Fibroblast of lung (primary cell): ENCODE measurements at regions not wholly inside any gene's neighbourhood (a gene's known extent, or its start where the extent isn't known, plus 50 kb on each side); places are given as distances from the start of the nearest gene placed in this dataset.

Experiments used
- DNase-seq, 2 donors: peaks; one replicate each; pipeline versions ENCODE4 v3.0.0 to v3.0.0-alpha.2; 2010; ENCODE audit warnings: low read depth in 2 of 2
- H2AFZ ChIP-seq: 2 replicates; pipeline ENCODE4 v1.5.1; 2012; ENCODE audit warnings: low read length, control low read depth, inconsistent platforms
- H3K27ac ChIP-seq: 2 replicates; pipeline ENCODE4 v1.5.1; 2011; ENCODE audit warnings: low read length, control low read depth; ENCODE audit not compliant: insufficient read depth
- H3K27me3 ChIP-seq: 2 replicates; pipeline ENCODE4 v1.5.1; 2011; ENCODE audit warnings: mild to moderate bottlenecking, low read length; ENCODE audit not compliant: control insufficient read depth, insufficient read depth
- H3K36me3 ChIP-seq: 2 replicates; pipeline ENCODE4 v1.5.1; 2011; ENCODE audit warnings: low read length; ENCODE audit not compliant: control insufficient read depth, insufficient read depth
- H3K4me1 ChIP-seq: 2 replicates; pipeline ENCODE4 v1.5.1; 2011; ENCODE audit warnings: low read length; ENCODE audit not compliant: control insufficient read depth, insufficient read depth; ENCODE audit errors: extremely low read depth
- H3K4me2 ChIP-seq: 2 replicates; pipeline ENCODE4 v1.5.1; 2011; ENCODE audit warnings: low read length, control low read depth; ENCODE audit not compliant: insufficient read depth; ENCODE audit errors: extremely low read depth
- H3K4me3 ChIP-seq, 4 experiments: fragments of 200-600 bp in 1 of 4; sonication (generic) in 1 of 4; replicated peaks in 1 of 4; 2 replicates each; pipeline ENCODE4 v1.5.1; 2011 to 2016; ENCODE audit warnings: low read length in 4 of 4, low read depth in 3 of 4, mild to moderate bottlenecking in 3 of 4, control low read depth in 2 of 4, inconsistent platforms in 1 of 4, mixed read lengths in 1 of 4; ENCODE audit not compliant: insufficient read depth in 1 of 4; ENCODE audit errors: control extremely low read depth in 1 of 4
- H3K79me2 ChIP-seq: 2 replicates; pipeline ENCODE4 v1.5.1; 2012; ENCODE audit warnings: mild to moderate bottlenecking, low read length, inconsistent platforms; ENCODE audit not compliant: control insufficient read depth, insufficient read depth
- H3K9ac ChIP-seq: 2 replicates; pipeline ENCODE4 v1.5.1; 2011; ENCODE audit warnings: mild to moderate bottlenecking, low read length, control low read depth; ENCODE audit not compliant: insufficient read depth
- H3K9me3 ChIP-seq: 2 replicates; pipeline ENCODE4 v1.5.1; 2012; ENCODE audit warnings: low read depth, low read length; ENCODE audit not compliant: control insufficient read depth, insufficient read depth
- H4K20me1 ChIP-seq: 2 replicates; pipeline ENCODE4 v1.5.1; 2011; ENCODE audit warnings: low read length; ENCODE audit not compliant: control insufficient read depth, insufficient read depth; ENCODE audit errors: extremely low read depth
- EZH2 ChIP-seq: IDR thresholded peaks from 2 replicates; pipeline ENCODE4 v1.5.1; 2012; ENCODE audit warnings: low read length, control low read depth, mild to moderate bottlenecking; ENCODE audit errors: missing control alignments
- TF ChIP-seq, protein P1 (sequence below), 2 donors: IDR thresholded peaks in 1 of 2; conservative IDR thresholded peaks in 1 of 2; 1 replicate in 1 of 2; 2 replicates in 1 of 2; pipeline ENCODE4 v1.5.1; 2011 to 2012; ENCODE audit warnings: low read length in 2 of 2, control low read depth in 1 of 2, inconsistent platforms in 1 of 2, low read depth in 1 of 2, mild to moderate bottlenecking in 1 of 2

DNA sequence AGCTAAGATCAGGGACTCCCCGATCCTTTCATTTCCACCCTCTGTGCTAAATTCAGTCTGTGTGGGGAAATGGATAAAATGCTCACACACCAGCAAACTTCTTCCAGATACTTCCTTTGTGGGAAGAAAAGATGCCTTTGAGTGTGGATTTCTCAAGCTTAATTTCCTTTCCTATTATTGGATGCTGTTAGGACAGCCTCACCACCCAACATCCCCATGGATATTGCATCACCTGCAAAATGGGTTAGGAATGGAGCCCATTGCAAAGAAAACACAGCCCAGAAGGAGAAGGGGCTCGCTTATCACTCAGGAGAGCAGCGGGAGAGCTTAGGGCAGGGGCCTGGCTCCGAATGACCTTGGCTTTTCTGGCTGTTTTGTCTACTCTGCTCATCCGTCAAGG is 272.2 kb downstream of the CDC5L start:
- H3K36me3 ChIP-seq = no peaks in the 10 kb centered on the region
- no peaks in the 10 kb centered on the region for H3K79me2 ChIP-seq
- H3K9ac ChIP-seq = no peak overlapping the region
- DNase-seq = no peak
- H3K4me1 ChIP-seq = no peaks in the 10 kb centered on the region
- no peak for TF ChIP-seq EZH2
- TF ChIP-seq, protein P1, sequence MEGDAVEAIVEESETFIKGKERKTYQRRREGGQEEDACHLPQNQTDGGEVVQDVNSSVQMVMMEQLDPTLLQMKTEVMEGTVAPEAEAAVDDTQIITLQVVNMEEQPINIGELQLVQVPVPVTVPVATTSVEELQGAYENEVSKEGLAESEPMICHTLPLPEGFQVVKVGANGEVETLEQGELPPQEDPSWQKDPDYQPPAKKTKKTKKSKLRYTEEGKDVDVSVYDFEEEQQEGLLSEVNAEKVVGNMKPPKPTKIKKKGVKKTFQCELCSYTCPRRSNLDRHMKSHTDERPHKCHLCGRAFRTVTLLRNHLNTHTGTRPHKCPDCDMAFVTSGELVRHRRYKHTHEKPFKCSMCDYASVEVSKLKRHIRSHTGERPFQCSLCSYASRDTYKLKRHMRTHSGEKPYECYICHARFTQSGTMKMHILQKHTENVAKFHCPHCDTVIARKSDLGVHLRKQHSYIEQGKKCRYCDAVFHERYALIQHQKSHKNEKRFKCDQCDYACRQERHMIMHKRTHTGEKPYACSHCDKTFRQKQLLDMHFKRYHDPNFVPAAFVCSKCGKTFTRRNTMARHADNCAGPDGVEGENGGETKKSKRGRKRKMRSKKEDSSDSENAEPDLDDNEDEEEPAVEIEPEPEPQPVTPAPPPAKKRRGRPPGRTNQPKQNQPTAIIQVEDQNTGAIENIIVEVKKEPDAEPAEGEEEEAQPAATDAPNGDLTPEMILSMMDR (conservative IDR thresholded peaks at IDR 0.05 in 1 of 2, IDR thresholded peaks at IDR 0.05 in 1 of 2; ENCODE audit: low read depth in 1 of 2, low read length in 2 of 2) = no peak
- no peak overlapping the region for H3K27ac ChIP-seq
- no peak overlapping the region for H3K4me3 ChIP-seq
- no peaks in the 10 kb centered on the region for H4K20me1 ChIP-seq
- no peaks in the 10 kb centered on the region for H3K9me3 ChIP-seq
- H2AFZ ChIP-seq = no peak overlapping the region
- peaks cover 2% of the 10 kb centered on the region for H3K27me3 ChIP-seq
- H3K4me2 ChIP-seq = no peak overlapping the region

DNA sequence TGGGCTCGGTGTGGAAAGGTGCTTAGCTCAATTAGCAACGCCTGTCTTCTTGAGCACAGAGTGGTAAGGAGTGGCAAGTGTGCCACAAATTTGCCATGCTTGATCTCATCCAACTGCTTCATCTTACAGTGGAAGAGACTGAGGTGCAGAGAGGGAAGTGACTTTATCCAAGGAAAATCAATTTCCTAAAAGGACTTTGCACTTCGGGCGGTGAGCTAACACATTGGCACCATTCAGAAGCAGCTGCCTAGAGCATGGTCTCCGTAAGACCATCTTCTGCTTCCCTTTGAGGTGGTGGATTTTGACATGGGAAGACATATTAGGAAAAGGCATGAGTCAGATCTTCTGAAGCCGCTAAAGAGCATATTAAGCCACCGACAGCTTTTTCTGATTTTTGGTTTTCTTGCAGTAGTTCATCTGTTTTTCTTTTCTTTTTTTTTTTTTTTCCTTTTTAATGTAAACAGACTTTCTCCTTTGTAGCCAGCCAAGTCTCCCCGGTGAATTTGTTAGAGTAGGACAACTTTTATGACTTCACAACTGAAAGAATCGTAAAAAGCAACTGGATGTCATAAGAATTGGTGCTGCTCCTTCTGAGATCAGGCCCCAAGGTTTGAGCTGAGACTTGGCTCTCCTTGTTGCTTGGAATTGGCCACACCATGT is 273.2 kb downstream of the CDC5L start:
- Histone ChIP-seq H3K9me3 (no peaks in the 10 kb centered on the region), H3K4me2 (no peak overlapping the region), H3K27ac (no peak overlapping the region), H3K9ac (no peak overlapping the region), H3K79me2 (no peaks in the 10 kb centered on the region), H4K20me1 (no peaks in the 10 kb centered on the region), H3K36me3 (no peaks in the 10 kb centered on the region), H3K4me3 (no peak overlapping the region), H2AFZ (no peak overlapping the region), H3K27me3 (peaks cover 2% of the 10 kb centered on the region), H3K4me1 (no peaks in the 10 kb centered on the region)
- TF ChIP-seq, protein P1 (conservative IDR thresholded peaks at IDR 0.05 in 1 of 2, IDR thresholded peaks at IDR 0.05 in 1 of 2; ENCODE audit: low read depth in 1 of 2, low read length in 2 of 2) = no peak
- no peak for TF ChIP-seq EZH2
- peak in 1 of 2 donors; percentile 95 for DNase-seq

DNA sequence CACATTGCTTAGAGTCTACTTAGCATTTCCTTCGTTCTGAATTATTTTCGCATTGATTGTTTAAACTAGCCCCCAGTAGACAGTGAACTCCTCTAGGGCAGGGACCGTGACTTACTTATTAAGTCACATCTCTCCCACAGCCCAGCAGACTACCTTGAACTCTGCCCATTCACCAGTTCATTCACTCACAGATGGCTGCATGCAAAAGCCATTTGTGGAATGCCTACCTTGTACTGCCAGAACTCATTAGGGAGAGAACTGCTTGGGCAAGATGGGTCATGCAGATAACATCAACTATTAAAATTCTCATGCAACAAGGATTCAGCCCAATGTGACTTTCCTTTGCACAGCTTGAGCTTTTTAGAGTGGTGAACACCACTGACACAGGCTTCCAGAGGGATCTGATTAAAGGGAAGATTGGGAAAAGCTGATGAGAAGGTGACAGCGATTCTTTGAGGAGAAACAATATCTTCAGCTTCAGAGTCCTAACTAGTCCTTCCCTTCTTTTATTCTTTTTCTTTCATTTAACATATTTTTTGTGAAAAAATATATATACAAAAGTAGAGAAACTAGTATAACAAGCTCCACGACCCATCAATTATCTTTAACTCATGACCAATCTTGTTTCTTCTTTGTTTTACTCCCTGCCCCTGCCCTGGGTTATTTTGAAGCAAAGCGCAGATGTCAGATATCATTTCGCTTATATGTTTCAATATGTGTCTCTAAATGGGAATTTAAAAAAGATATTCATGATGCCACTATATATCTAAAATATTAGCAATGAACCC is 273.9 kb downstream of the CDC5L start:
- Histone ChIP-seq H3K4me2 (no peak overlapping the region), H3K27me3 (peaks cover 2% of the 10 kb centered on the region), H3K79me2 (no peaks in the 10 kb centered on the region), H3K4me3 (no peak overlapping the region), H3K9ac (no peak overlapping the region), H3K9me3 (no peaks in the 10 kb centered on the region), H3K4me1 (no peaks in the 10 kb centered on the region), H4K20me1 (no peaks in the 10 kb centered on the region), H3K36me3 (no peaks in the 10 kb centered on the region), H3K27ac (no peak overlapping the region), H2AFZ (no peak overlapping the region)
- peak in 1 of 2 donors; percentile 95 for DNase-seq
- TF ChIP-seq, protein P1 (conservative IDR thresholded peaks at IDR 0.05 in 1 of 2, IDR thresholded peaks at IDR 0.05 in 1 of 2; ENCODE audit: low read depth in 1 of 2, low read length in 2 of 2) = no peak
- no peak for TF ChIP-seq EZH2
